Liver (tissue), 7 donors: ENCODE measurements at regions not wholly inside any gene's neighbourhood (a gene's known extent, or its start where the extent isn't known, plus 50 kb on each side); places are given as distances from the start of the nearest gene placed in this dataset.

ENCODE experiments used
- DNase-seq: peaks from one replicate; pipeline ENCODE4 v3.0.0-alpha.2; 2017; ENCODE audit warnings: low spot score
- H3K27ac ChIP-seq, 2 donors: one replicate each; pipeline ENCODE4 v1.7.0; 2013; ENCODE audit warnings: inconsistent platforms in 2 of 2, low read length in 2 of 2, control low read depth in 1 of 2, low read depth in 1 of 2, mild to moderate bottlenecking in 1 of 2
- H3K27me3 ChIP-seq, 4 donors: one replicate each; pipeline versions ENCODE4 v1.6.1 to v1.7.0; 2013; ENCODE audit warnings: low read length in 3 of 4, inconsistent platforms in 1 of 4, mild to moderate bottlenecking in 1 of 4, moderate library complexity in 1 of 4; ENCODE audit not compliant: control insufficient read depth in 4 of 4, insufficient read depth in 4 of 4
- H3K36me3 ChIP-seq, 4 donors: one replicate each; pipeline versions ENCODE4 v1.6.1 to v1.7.0; 2013; ENCODE audit warnings: low read length in 3 of 4, mild to moderate bottlenecking in 3 of 4, low read depth in 1 of 4, moderate library complexity in 1 of 4; ENCODE audit not compliant: control insufficient read depth in 4 of 4, insufficient read depth in 3 of 4
- H3K4me1 ChIP-seq, 4 donors: one replicate each; pipeline versions ENCODE4 v1.6.1 to v1.7.0; 2013; ENCODE audit warnings: low read length in 3 of 4, mild to moderate bottlenecking in 3 of 4, moderate library complexity in 1 of 4; ENCODE audit not compliant: control insufficient read depth in 4 of 4, insufficient read depth in 4 of 4
- H3K4me3 ChIP-seq, 3 donors: one replicate each; pipeline versions ENCODE4 v1.6.1 to v1.7.0; 2013; ENCODE audit warnings: low read length in 3 of 3, control low read depth in 1 of 3, low read depth in 1 of 3, mild to moderate bottlenecking in 1 of 3
- H3K9ac ChIP-seq, 2 donors: one replicate each; pipeline ENCODE4 v1.7.0; 2013; ENCODE audit warnings: low read length in 2 of 2, mild to moderate bottlenecking in 2 of 2, moderate library complexity in 2 of 2, control low read depth in 1 of 2, low read depth in 1 of 2
- H3K9me3 ChIP-seq, 4 donors: one replicate each; pipeline versions ENCODE4 v1.6.1 to v1.7.0; 2013; ENCODE audit warnings: low read length in 3 of 4; ENCODE audit not compliant: control insufficient read depth in 4 of 4
- EGR1 ChIP-seq, 2 donors: IDR thresholded peaks; 2 replicates each; pipeline ENCODE4 v1.6.1; 2016 to 2018; ENCODE audit warnings: antibody characterized with exemption in 2 of 2, low read depth in 2 of 2
- FOXA1 ChIP-seq: IDR thresholded peaks from 2 replicates; pipeline ENCODE4 v1.6.1; 2016; ENCODE audit warnings: antibody characterized with exemption
- FOXA2 ChIP-seq: IDR thresholded peaks from 2 replicates; pipeline ENCODE4 v1.6.1; 2016; ENCODE audit warnings: antibody characterized with exemption
- GABPA ChIP-seq, 2 donors: IDR thresholded peaks in 1 of 2; conservative IDR thresholded peaks in 1 of 2; 2 replicates each; pipeline ENCODE4 v1.6.1; 2016; ENCODE audit warnings: antibody characterized with exemption in 2 of 2, mild to moderate bottlenecking in 1 of 2, moderate library complexity in 1 of 2
- HNF4A ChIP-seq, 2 donors: conservative IDR thresholded peaks; 2 replicates each; pipeline ENCODE4 v1.6.1; 2016; ENCODE audit warnings: antibody characterized with exemption in 2 of 2, mild to moderate bottlenecking in 2 of 2
- HNF4G ChIP-seq: IDR thresholded peaks from 2 replicates; pipeline ENCODE4 v1.6.1; 2016; ENCODE audit warnings: antibody characterized with exemption
- JUND ChIP-seq, 2 donors: IDR thresholded peaks; 2 replicates each; pipeline ENCODE4 v1.6.1; 2016; ENCODE audit warnings: antibody characterized with exemption in 2 of 2
- NR2F2 ChIP-seq: IDR thresholded peaks from 2 replicates; pipeline ENCODE4 v1.6.1; 2016; ENCODE audit warnings: antibody characterized with exemption
- RAD21 ChIP-seq, 2 donors: IDR thresholded peaks; 2 replicates each; pipeline ENCODE4 v1.6.1; 2016; ENCODE audit warnings: antibody characterized with exemption in 2 of 2, mild to moderate bottlenecking in 2 of 2
- RXRA ChIP-seq, 2 donors: IDR thresholded peaks; 2 replicates each; pipeline ENCODE4 v1.6.1; 2017 to 2018; ENCODE audit warnings: antibody characterized with exemption in 2 of 2, mild to moderate bottlenecking in 1 of 2
- SP1 ChIP-seq: IDR thresholded peaks from 2 replicates; pipeline ENCODE4 v1.6.1; 2018; ENCODE audit warnings: antibody characterized with exemption, mild to moderate bottlenecking
- TAF1 ChIP-seq: conservative IDR thresholded peaks from 2 replicates; pipeline ENCODE4 v1.6.1; 2016; ENCODE audit warnings: antibody characterized with exemption, mild to moderate bottlenecking
- YY1 ChIP-seq: IDR thresholded peaks from 2 replicates; pipeline ENCODE4 v1.6.1; 2016; ENCODE audit warnings: antibody characterized with exemption, mild to moderate bottlenecking
- TF ChIP-seq, protein P1 (sequence below): IDR thresholded peaks from 2 replicates; pipeline ENCODE4 v1.6.1; 2016; ENCODE audit warnings: antibody characterized with exemption
- TF ChIP-seq, protein P2 (sequence below): fragments of 150-350 bp; IDR thresholded peaks from 2 replicates; pipeline ENCODE4 v1.5.1; 2017; ENCODE audit warnings: improper control_type of control experiment, low read depth, low read length; ENCODE audit not compliant: missing input control
- TF ChIP-seq, protein P3 (sequence below): IDR thresholded peaks from 2 replicates; pipeline ENCODE4 v1.6.1; 2016; ENCODE audit warnings: antibody characterized with exemption
- TF ChIP-seq, protein P4 (sequence below): IDR thresholded peaks from 2 replicates; pipeline ENCODE4 v1.6.1; 2016; ENCODE audit warnings: antibody characterized with exemption
- TF ChIP-seq, protein P5 (sequence below): IDR thresholded peaks from 2 replicates; pipeline ENCODE4 v1.6.1; 2016; ENCODE audit warnings: antibody characterized with exemption, mild to moderate bottlenecking
- donor health status: healthy.
- donor health status: healthy.
- donor health status: healthy.
- donor health status: healthy.

DNA sequence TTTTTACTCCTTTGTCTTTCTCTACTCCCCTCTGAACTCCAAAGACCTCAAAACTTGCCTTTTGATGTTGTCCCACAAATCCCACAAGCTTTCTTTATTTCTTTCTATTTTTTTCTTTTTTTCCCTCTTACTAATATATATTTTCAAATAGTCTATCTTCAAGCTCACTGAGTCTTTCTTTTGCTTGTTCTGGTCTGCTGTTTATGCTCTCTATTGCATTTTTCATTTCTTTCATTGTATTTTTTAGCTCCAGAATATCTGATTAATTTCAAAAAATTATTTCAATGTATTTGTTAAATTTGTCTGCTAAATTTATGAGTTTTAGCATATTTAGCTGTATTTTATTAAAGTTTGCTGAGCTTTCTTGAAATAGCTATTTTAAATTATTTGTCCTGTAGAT, 223.3 kb upstream of the IRX1 start:
- H3K36me3 ChIP-seq = no peaks in the 10 kb centered on the region
- no peaks in the 10 kb centered on the region for H3K4me1 ChIP-seq
- TF ChIP-seq HNF4G = no peak
- TF ChIP-seq, protein P1, sequence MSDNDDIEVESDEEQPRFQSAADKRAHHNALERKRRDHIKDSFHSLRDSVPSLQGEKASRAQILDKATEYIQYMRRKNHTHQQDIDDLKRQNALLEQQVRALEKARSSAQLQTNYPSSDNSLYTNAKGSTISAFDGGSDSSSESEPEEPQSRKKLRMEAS = no peak
- TF ChIP-seq, protein P2, sequence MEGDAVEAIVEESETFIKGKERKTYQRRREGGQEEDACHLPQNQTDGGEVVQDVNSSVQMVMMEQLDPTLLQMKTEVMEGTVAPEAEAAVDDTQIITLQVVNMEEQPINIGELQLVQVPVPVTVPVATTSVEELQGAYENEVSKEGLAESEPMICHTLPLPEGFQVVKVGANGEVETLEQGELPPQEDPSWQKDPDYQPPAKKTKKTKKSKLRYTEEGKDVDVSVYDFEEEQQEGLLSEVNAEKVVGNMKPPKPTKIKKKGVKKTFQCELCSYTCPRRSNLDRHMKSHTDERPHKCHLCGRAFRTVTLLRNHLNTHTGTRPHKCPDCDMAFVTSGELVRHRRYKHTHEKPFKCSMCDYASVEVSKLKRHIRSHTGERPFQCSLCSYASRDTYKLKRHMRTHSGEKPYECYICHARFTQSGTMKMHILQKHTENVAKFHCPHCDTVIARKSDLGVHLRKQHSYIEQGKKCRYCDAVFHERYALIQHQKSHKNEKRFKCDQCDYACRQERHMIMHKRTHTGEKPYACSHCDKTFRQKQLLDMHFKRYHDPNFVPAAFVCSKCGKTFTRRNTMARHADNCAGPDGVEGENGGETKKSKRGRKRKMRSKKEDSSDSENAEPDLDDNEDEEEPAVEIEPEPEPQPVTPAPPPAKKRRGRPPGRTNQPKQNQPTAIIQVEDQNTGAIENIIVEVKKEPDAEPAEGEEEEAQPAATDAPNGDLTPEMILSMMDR = no peak
- no peak for TF ChIP-seq RAD21 (IDR thresholded peaks at IDR 0.05)
- no peak for TF ChIP-seq FOXA2
- no peak for TF ChIP-seq YY1
- no peak for TF ChIP-seq RXRA (IDR thresholded peaks at IDR 0.05)
- TF ChIP-seq NR2F2 = no peak
- TF ChIP-seq SP1 = no peak
- TF ChIP-seq, protein P3, sequence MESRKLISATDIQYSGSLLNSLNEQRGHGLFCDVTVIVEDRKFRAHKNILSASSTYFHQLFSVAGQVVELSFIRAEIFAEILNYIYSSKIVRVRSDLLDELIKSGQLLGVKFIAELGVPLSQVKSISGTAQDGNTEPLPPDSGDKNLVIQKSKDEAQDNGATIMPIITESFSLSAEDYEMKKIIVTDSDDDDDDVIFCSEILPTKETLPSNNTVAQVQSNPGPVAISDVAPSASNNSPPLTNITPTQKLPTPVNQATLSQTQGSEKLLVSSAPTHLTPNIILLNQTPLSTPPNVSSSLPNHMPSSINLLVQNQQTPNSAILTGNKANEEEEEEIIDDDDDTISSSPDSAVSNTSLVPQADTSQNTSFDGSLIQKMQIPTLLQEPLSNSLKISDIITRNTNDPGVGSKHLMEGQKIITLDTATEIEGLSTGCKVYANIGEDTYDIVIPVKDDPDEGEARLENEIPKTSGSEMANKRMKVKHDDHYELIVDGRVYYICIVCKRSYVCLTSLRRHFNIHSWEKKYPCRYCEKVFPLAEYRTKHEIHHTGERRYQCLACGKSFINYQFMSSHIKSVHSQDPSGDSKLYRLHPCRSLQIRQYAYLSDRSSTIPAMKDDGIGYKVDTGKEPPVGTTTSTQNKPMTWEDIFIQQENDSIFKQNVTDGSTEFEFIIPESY = no peak
- TF ChIP-seq FOXA1 = no peak
- TF ChIP-seq, protein P4, sequence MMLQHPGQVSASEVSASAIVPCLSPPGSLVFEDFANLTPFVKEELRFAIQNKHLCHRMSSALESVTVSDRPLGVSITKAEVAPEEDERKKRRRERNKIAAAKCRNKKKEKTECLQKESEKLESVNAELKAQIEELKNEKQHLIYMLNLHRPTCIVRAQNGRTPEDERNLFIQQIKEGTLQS = no peak
- no peak for TF ChIP-seq EGR1 (IDR thresholded peaks at IDR 0.05; ENCODE audit: low read depth in 2 of 2)
- TF ChIP-seq, protein P5, sequence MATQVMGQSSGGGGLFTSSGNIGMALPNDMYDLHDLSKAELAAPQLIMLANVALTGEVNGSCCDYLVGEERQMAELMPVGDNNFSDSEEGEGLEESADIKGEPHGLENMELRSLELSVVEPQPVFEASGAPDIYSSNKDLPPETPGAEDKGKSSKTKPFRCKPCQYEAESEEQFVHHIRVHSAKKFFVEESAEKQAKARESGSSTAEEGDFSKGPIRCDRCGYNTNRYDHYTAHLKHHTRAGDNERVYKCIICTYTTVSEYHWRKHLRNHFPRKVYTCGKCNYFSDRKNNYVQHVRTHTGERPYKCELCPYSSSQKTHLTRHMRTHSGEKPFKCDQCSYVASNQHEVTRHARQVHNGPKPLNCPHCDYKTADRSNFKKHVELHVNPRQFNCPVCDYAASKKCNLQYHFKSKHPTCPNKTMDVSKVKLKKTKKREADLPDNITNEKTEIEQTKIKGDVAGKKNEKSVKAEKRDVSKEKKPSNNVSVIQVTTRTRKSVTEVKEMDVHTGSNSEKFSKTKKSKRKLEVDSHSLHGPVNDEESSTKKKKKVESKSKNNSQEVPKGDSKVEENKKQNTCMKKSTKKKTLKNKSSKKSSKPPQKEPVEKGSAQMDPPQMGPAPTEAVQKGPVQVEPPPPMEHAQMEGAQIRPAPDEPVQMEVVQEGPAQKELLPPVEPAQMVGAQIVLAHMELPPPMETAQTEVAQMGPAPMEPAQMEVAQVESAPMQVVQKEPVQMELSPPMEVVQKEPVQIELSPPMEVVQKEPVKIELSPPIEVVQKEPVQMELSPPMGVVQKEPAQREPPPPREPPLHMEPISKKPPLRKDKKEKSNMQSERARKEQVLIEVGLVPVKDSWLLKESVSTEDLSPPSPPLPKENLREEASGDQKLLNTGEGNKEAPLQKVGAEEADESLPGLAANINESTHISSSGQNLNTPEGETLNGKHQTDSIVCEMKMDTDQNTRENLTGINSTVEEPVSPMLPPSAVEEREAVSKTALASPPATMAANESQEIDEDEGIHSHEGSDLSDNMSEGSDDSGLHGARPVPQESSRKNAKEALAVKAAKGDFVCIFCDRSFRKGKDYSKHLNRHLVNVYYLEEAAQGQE = no peak
- TF ChIP-seq JUND (IDR thresholded peaks at IDR 0.05) = no peak
- TF ChIP-seq TAF1 = no peak
- no peak for TF ChIP-seq HNF4A (conservative IDR thresholded peaks at IDR 0.05)
- TF ChIP-seq GABPA (IDR thresholded peaks at IDR 0.05 in 1 of 2, conservative IDR thresholded peaks at IDR 0.05 in 1 of 2) = no peak
- H3K4me3 ChIP-seq = no peak overlapping the region
- H3K9me3 ChIP-seq = peaks cover 0 to 9% (median 5%) of the 10 kb centered on the region in 4 donors
- no peaks in the 10 kb centered on the region for H3K27me3 ChIP-seq
- H3K27ac ChIP-seq = no peak overlapping the region
- H3K9ac ChIP-seq = no peak overlapping the region
- no peak for DNase-seq
